ENCODE measurements at regions not wholly inside any gene's neighbourhood (a gene's known extent, or its start where the extent isn't known, plus 50 kb on each side); places are given as distances from the start of the nearest gene placed in this dataset.

- DNase-seq (ENCODE audit: low spot score) (no peak), FAIRE-seq (no peak), ATAC-seq (no peak)
- H3K79me2 ChIP-seq (ENCODE audit: insufficient read depth, low read length): no peaks in the 10 kb centered on the region
- in situ Hi-C loops (cut with HindIII; ENCODE audit: extremely low pct_ligation_motif_present, low pct_unique_long_range_greater_than_20kb) (no loop called here), intact Hi-C loops (cut with micrococcal nuclease; ENCODE audit: unreplicated experiment) (no loop called here)
- no peaks in the 10 kb centered on the region; a peak in 1 of 5 replicates for H3K27me3 ChIP-seq (ENCODE audit: control insufficient read depth in 1 of 2, insufficient read depth in 2 of 2, low read length in 2 of 2)
- H3K4me1 ChIP-seq (ENCODE audit: insufficient read depth, low read length): no peaks in the 10 kb centered on the region
- CTCF ChIA-PET (ENCODE audit: low intra/inter-chr PET ratio, low total read pairs): no interaction called here
- WGBS (ENCODE audit: low lambda C conversion rate): 0% methylated on average over 3 of the region's 3 CpGs
- no peak overlapping the region for H2AFZ ChIP-seq (ENCODE audit: low read length)
- no peaks in the 10 kb centered on the region for H4K20me1 ChIP-seq (ENCODE audit: insufficient read depth, low read length)
- H3K4me2 ChIP-seq (ENCODE audit: low read depth, low read length): no peak overlapping the region
- H3K36me3 ChIP-seq (replicated peaks in 1 of 2; ENCODE audit: control insufficient read depth in 1 of 2, insufficient read depth in 2 of 2, low read length in 2 of 2): no peaks in the 10 kb centered on the region
- H3K27ac ChIP-seq (ENCODE audit: extremely low read length, insufficient read depth, low read length): no peak overlapping the region
- no peaks in the 10 kb centered on the region for H3K9me3 ChIP-seq (ENCODE audit: low read length)
- H3K4me3 ChIP-seq (replicated peaks in 1 of 3; ENCODE audit: insufficient read depth in 1 of 3, low read depth in 2 of 3, low read length in 3 of 3): no peak overlapping the region
- POLR2A ChIA-PET: no interaction called here
- no peak overlapping the region for H3K9ac ChIP-seq (ENCODE audit: insufficient read depth, low read depth, low read length)
- BruUV-seq (replicated peaks): no TSS peak
- TF ChIP-seq, protein P1, sequence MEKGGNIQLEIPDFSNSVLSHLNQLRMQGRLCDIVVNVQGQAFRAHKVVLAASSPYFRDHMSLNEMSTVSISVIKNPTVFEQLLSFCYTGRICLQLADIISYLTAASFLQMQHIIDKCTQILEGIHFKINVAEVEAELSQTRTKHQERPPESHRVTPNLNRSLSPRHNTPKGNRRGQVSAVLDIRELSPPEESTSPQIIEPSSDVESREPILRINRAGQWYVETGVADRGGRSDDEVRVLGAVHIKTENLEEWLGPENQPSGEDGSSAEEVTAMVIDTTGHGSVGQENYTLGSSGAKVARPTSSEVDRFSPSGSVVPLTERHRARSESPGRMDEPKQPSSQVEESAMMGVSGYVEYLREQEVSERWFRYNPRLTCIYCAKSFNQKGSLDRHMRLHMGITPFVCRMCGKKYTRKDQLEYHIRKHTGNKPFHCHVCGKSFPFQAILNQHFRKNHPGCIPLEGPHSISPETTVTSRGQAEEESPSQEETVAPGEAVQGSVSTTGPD (CRISPR knock-in tag; IDR thresholded peaks at IDR 0.05): no peak
- TF ChIP-seq ZNF772 (CRISPR knock-in tag; IDR thresholded peaks at IDR 0.05) (no peak), MLX (CRISPR knock-in tag; IDR thresholded peaks at IDR 0.05) (no peak), PTBP1 (IDR thresholded peaks at IDR 0.05; ENCODE audit: low read depth, low read length, poor library complexity, severe bottlenecking) (no peak), ZNF317 (CRISPR knock-in tag; IDR thresholded peaks at IDR 0.05) (no peak), HDAC6 (IDR thresholded peaks at IDR 0.05; ENCODE audit: low read depth, low read length) (no peak), ETV5 (CRISPR knock-in tag; IDR thresholded peaks at IDR 0.05; ENCODE audit: borderline replicate concordance) (no peak), ZNF280B (CRISPR knock-in tag; IDR thresholded peaks at IDR 0.05; ENCODE audit: borderline replicate concordance) (no peak), ZSCAN30 (CRISPR knock-in tag; IDR thresholded peaks at IDR 0.05) (no peak)
- TF ChIP-seq, protein P2, sequence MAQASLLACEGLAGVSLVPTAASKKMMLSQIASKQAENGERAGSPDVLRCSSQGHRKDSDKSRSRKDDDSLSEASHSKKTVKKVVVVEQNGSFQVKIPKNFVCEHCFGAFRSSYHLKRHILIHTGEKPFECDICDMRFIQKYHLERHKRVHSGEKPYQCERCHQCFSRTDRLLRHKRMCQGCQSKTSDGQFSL (CRISPR knock-in tag; IDR thresholded peaks at IDR 0.05): no peak
- TF ChIP-seq, protein P3, sequence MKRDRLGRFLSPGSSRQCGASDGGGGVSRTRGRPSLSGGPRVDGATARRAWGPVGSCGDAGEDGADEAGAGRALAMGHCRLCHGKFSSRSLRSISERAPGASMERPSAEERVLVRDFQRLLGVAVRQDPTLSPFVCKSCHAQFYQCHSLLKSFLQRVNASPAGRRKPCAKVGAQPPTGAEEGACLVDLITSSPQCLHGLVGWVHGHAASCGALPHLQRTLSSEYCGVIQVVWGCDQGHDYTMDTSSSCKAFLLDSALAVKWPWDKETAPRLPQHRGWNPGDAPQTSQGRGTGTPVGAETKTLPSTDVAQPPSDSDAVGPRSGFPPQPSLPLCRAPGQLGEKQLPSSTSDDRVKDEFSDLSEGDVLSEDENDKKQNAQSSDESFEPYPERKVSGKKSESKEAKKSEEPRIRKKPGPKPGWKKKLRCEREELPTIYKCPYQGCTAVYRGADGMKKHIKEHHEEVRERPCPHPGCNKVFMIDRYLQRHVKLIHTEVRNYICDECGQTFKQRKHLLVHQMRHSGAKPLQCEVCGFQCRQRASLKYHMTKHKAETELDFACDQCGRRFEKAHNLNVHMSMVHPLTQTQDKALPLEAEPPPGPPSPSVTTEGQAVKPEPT (CRISPR knock-in tag; IDR thresholded peaks at IDR 0.05; ENCODE audit: low read depth): no peak
- TF ChIP-seq, protein P4, sequence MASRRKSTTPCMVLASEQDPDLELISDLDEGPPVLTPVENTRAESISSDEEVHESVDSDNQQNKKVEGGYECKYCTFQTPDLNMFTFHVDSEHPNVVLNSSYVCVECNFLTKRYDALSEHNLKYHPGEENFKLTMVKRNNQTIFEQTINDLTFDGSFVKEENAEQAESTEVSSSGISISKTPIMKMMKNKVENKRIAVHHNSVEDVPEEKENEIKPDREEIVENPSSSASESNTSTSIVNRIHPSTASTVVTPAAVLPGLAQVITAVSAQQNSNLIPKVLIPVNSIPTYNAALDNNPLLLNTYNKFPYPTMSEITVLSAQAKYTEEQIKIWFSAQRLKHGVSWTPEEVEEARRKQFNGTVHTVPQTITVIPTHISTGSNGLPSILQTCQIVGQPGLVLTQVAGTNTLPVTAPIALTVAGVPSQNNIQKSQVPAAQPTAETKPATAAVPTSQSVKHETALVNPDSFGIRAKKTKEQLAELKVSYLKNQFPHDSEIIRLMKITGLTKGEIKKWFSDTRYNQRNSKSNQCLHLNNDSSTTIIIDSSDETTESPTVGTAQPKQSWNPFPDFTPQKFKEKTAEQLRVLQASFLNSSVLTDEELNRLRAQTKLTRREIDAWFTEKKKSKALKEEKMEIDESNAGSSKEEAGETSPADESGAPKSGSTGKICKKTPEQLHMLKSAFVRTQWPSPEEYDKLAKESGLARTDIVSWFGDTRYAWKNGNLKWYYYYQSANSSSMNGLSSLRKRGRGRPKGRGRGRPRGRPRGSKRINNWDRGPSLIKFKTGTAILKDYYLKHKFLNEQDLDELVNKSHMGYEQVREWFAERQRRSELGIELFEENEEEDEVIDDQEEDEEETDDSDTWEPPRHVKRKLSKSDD (CRISPR knock-in tag; IDR thresholded peaks at IDR 0.05; ENCODE audit: low read depth): no peak
Measured at GRCh38 chr4:132334081-132334480, 815.0 kb upstream of the PCDH10 start.

Data from HepG2 (cell line).